Endodermal cell (in vitro differentiated cells): ENCODE measurements at regions not wholly inside any gene's neighbourhood (a gene's known extent, or its start where the extent isn't known, plus 50 kb on each side); places are given as distances from the start of the nearest gene placed in this dataset.

Source experiments
- DNase-seq: peaks from one replicate; pipeline ENCODE4 v3.0.0-alpha.2; 2017
- H3K27ac ChIP-seq: 2 replicates; pipeline ENCODE4 v1.5.1; 2013; ENCODE audit warnings: mild to moderate bottlenecking, low read depth, low read length, moderate library complexity
- H3K27me3 ChIP-seq: 2 replicates; pipeline ENCODE4 v1.6.1; 2013; ENCODE audit warnings: mild to moderate bottlenecking, low read length, moderate library complexity; ENCODE audit not compliant: insufficient read depth, control insufficient read depth, poor library complexity, severe bottlenecking
- H3K36me3 ChIP-seq: 2 replicates; pipeline ENCODE4 v1.7.0; 2013; ENCODE audit warnings: mild to moderate bottlenecking, low read length, moderate library complexity; ENCODE audit not compliant: control insufficient read depth, insufficient read depth
- H3K4me1 ChIP-seq: one replicate; pipeline ENCODE4 v1.7.0; 2013; ENCODE audit warnings: low read length; ENCODE audit not compliant: control insufficient read depth, insufficient read depth
- H3K4me3 ChIP-seq: 2 replicates; pipeline ENCODE4 v1.5.1; 2013; ENCODE audit warnings: mild to moderate bottlenecking, low read length, moderate library complexity
- H3K9ac ChIP-seq: 2 replicates; pipeline ENCODE4 v1.6.1; 2013; ENCODE audit warnings: mild to moderate bottlenecking, low read length, moderate library complexity; ENCODE audit not compliant: poor library complexity, severe bottlenecking; ENCODE audit errors: extremely low read depth
- H3K9me3 ChIP-seq: 2 replicates; pipeline ENCODE4 v1.6.1; 2013; ENCODE audit warnings: mild to moderate bottlenecking, low read length, moderate library complexity; ENCODE audit not compliant: control insufficient read depth
- H3K27ac Mint-ChIP-seq: 2 replicates; pipeline ENCODE4 v1.8.0; 2020; ENCODE audit warnings: mixed read lengths
- H3K27me3 Mint-ChIP-seq: 2 replicates; pipeline ENCODE4 v1.8.0; 2021; ENCODE audit warnings: mild to moderate bottlenecking, mixed read lengths; ENCODE audit not compliant: insufficient read depth
- H3K36me3 Mint-ChIP-seq: 2 replicates; pipeline ENCODE4 v1.8.0; 2020; ENCODE audit warnings: low read depth, mixed read lengths
- H3K4me1 Mint-ChIP-seq: 2 replicates; pipeline ENCODE4 v1.8.0; 2020; ENCODE audit warnings: mixed read lengths
- H3K4me3 Mint-ChIP-seq: 2 replicates; pipeline ENCODE4 v1.8.0; 2020; ENCODE audit warnings: mild to moderate bottlenecking, moderate library complexity, mixed read lengths
- H3K9me3 Mint-ChIP-seq: 2 replicates; pipeline ENCODE4 v1.8.0; 2020; ENCODE audit warnings: mild to moderate bottlenecking, mixed read lengths
- WGBS, 2 experiments: methylation state at CpG; one replicate each; pipeline versions ENCODE4 v1.1.5 to v1.1.7; 2013; ENCODE audit warnings: missing lambda C conversion rate in 2 of 2, mixed read lengths in 1 of 2; ENCODE audit not compliant: insufficient coverage in 1 of 2, insufficient read length in 1 of 2; 5-methylcytosine and 5-hydroxymethylcytosine counted together
- TF ChIP-seq, protein P1 (sequence below): fragments of 200-600 bp; sonication (generic); conservative IDR thresholded peaks from 2 replicates; pipeline ENCODE4 v1.5.0; 2021; ENCODE audit warnings: antibody characterized with exemption, mild to moderate bottlenecking

- H3K4me1 ChIP-seq: no peaks in the 10 kb centered on the region
- H3K4me3 Mint-ChIP-seq: no peak overlapping the region
- peaks cover 56% of the 10 kb centered on the region for H3K36me3 Mint-ChIP-seq
- peaks cover 6% of the 10 kb centered on the region for H3K9me3 Mint-ChIP-seq
- peaks cover 62% of the 10 kb centered on the region for H3K36me3 ChIP-seq
- no peak overlapping the region for H3K27ac Mint-ChIP-seq
- H3K27me3 Mint-ChIP-seq: no peaks in the 10 kb centered on the region
- 93 to 98% methylated on average over 8 to 12 of the region's 12 CpGs for WGBS, 2 experiments
- H3K9ac ChIP-seq: no peak overlapping the region
- no peaks in the 10 kb centered on the region for H3K4me1 Mint-ChIP-seq
- peak; percentile 47 for DNase-seq
- H3K9me3 ChIP-seq: peaks cover 10% of the 10 kb centered on the region
- no peak overlapping the region for H3K27ac ChIP-seq
- no peaks in the 10 kb centered on the region for H3K27me3 ChIP-seq
- TF ChIP-seq, protein P1, sequence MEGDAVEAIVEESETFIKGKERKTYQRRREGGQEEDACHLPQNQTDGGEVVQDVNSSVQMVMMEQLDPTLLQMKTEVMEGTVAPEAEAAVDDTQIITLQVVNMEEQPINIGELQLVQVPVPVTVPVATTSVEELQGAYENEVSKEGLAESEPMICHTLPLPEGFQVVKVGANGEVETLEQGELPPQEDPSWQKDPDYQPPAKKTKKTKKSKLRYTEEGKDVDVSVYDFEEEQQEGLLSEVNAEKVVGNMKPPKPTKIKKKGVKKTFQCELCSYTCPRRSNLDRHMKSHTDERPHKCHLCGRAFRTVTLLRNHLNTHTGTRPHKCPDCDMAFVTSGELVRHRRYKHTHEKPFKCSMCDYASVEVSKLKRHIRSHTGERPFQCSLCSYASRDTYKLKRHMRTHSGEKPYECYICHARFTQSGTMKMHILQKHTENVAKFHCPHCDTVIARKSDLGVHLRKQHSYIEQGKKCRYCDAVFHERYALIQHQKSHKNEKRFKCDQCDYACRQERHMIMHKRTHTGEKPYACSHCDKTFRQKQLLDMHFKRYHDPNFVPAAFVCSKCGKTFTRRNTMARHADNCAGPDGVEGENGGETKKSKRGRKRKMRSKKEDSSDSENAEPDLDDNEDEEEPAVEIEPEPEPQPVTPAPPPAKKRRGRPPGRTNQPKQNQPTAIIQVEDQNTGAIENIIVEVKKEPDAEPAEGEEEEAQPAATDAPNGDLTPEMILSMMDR: no peak
- H3K4me3 ChIP-seq: no peak overlapping the region
Observed at GRCh38 chr4:122293374-122294365, 85.1 kb upstream of the ADAD1 start.

DNA sequence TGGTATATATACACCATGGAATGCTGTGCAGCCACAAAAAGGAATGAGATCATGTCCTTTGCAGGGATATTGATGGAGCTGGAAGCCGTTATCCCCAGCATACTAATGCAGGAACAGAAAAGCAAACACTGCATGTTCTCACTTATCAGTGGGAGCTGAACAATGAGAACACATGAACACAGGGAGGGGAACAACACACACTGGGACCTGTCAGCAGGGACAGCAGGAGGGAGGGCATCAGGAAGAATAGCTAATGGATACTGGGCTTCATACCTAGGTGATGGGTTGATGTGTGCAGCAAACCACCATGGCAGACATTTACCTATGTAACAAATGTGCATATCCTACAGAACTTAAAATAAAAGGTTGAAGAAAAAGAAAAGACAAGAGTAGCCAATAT lies 81.1 kb upstream of the ADAD1 start:
- Mint-ChIP-seq H3K27ac (no peak overlapping the region), H3K27me3 (no peaks in the 10 kb centered on the region), H3K36me3 (peaks cover 26% of the 10 kb centered on the region), H3K4me3 (no peak overlapping the region), H3K4me1 (peaks cover 4% of the 10 kb centered on the region), H3K9me3 (peaks cover 6% of the 10 kb centered on the region)
- Histone ChIP-seq H3K36me3 (peaks cover 25% of the 10 kb centered on the region), H3K4me1 (peaks cover 4% of the 10 kb centered on the region), H3K27ac (no peak overlapping the region), H3K9me3 (peaks cover 10% of the 10 kb centered on the region), H3K27me3 (no peaks in the 10 kb centered on the region), H3K9ac (no peak overlapping the region), H3K4me3 (no peak overlapping the region)
- TF ChIP-seq, protein P1: no peak
- DNase-seq: no peak
- 84% methylated on average over 1 of the region's 1 CpG; no CpG with 5 or more reads in 1 of the 2 experiments for WGBS, 2 experiments

GRCh38 chr4:122300776-122301175 lies 78.0 kb upstream of the ADAD1 start:
- DNase-seq: no peak
- H3K4me3 ChIP-seq: no peak overlapping the region

More at GRCh38 chr4:122300776-122301175, 78.0 kb upstream of the ADAD1 start:
- no peak overlapping the region for H3K4me3 Mint-ChIP-seq
- peaks cover 6% of the 10 kb centered on the region for H3K4me1 ChIP-seq
- no peaks in the 10 kb centered on the region for H3K27me3 Mint-ChIP-seq
- peaks cover 8% of the 10 kb centered on the region for H3K4me1 Mint-ChIP-seq
- H3K36me3 ChIP-seq: peaks cover 3% of the 10 kb centered on the region
- no peaks in the 10 kb centered on the region for H3K9me3 Mint-ChIP-seq
- TF ChIP-seq, protein P1: peak; percentile 72
- H3K27ac ChIP-seq: no peak overlapping the region
- peaks cover 11% of the 10 kb centered on the region for H3K36me3 Mint-ChIP-seq
- no peak overlapping the region for H3K27ac Mint-ChIP-seq
- no peaks in the 10 kb centered on the region for H3K27me3 ChIP-seq
- H3K9me3 ChIP-seq: peaks cover 9% of the 10 kb centered on the region
- H3K9ac ChIP-seq: no peak overlapping the region
